ENCODE measurements at regions not wholly inside any gene's neighbourhood (a gene's known extent, or its start where the extent isn't known, plus 50 kb on each side); places are given as distances from the start of the nearest gene placed in this dataset.

DNA sequence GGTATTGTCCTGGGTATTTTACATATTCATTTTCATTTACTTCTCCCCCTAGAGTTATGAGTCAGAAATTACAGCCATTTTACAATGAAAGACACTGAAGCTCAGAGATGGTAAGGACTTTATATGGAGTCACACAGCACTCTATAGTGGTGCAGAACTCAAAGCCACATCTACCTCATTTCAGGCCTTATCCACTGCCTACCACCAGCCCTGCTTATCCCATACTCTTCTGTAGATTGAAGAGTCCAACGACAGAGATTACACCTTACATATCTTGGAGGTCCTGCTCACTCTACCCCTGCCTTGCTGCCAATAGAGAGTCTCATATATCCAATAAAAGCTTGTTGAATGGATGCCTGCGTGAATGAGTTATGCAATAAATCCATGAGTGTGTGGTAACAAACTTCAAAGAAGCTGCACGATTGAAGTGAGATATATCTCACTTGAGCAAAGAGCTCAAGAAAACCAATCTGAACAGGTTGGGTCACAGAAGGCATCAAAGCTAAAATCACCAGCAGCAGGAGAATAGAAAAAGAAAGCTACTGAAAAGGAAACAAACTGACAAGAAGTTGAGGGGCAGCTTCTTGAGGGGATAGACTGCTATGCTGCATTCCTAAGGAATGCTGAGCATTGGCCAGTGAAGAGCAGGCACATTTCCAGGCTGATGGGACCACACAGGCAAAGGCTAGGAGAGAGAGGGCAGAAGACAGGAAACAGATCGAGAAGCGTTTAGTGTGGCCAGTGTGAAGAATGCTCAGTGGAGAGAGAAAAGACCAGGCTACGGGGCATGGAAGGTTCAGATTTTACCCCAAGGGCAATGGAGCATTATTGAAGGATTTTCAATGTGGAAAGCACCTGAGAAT, 585.6 kb downstream of the DHX35 start:
- no peak for DNase-seq (ENCODE audit: low read depth)

DNA sequence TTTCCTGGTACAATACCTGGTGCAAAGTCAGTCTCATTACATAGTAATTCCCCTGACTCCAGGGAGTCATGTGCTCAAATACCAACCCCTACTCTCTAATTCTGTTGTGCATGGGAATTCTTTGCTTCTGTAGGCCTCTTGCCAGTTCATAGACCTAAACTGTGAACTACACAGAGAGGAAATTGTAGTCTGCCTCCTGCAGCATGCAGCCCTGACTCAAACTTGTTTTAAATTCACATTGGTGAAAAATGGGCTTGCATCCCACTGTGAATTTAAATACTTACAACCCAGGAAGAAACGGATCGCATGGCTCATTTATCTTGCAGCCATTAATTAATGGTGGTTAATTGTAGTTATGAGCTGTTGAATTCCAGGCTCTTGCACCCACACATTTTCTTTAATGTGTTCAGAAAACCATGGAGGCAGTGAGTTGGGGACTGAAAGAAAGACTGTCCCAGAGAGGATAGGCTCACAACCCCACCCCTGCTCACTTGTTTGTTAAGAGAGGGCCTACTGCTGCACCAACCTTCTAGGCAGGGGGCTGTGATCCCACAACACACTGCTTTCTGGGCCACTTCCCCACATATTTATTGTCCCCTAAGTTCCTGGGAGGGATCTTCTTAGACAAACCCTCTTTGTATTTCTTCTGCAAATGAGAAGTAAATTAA, 579.1 kb downstream of the DHX35 start:
- no peak for DNase-seq (ENCODE audit: low read depth)

- no peak for DNase-seq (ENCODE audit: low read depth)
These were observed 576.2 kb downstream of the DHX35 start for GRCh38 chr20:39538317-39538716.

GRCh38 chr20:39535301-39535700, 573.2 kb downstream of the DHX35 start:
- no peak for DNase-seq (ENCODE audit: low read depth)

DNA sequence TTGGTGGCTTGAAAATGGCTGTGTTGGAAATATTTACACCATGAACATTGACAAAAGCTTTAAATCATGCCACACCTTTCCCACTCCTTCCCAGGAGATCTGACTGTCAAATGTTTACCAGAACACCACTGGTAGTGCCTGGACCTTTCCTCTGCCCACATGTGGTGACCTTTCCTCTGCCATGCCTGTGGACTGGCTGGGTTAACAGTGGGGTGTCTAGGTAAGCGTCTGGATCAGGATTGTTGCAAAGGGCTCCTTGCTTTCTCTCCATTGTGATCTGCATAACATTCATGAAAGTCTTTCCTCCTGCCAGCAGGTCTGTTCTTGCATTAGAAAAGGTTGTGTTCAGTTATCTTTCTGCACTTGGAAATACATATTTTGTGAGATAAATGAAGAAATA, 572.7 kb downstream of the DHX35 start:
- no peak for DNase-seq (ENCODE audit: low read depth)

DNA sequence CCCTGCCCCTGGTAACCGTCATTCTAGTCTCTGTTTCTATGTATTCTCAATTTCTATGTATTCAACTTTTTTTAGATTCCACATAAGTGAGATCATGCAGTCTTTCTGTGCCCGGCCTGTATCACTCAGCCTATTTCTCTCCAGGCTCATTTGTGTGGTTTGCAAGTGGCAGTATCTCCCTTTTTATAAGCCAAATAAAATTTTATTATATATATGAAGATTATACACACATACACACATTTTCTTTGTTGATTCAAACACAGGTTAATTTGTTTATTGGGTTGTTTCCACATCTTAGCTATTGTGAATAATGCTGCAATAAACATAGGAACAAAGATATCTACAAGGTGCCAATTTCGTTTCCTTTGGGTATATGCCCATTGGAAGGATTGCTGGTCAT, 571.7 kb downstream of the DHX35 start:
- no peak for DNase-seq (ENCODE audit: low read depth)

- DNase-seq (ENCODE audit: low read depth), result no peak
These were observed 570.1 kb downstream of the DHX35 start for GRCh38 chr20:39532205-39532604.

- DNase-seq (ENCODE audit: low read depth), result no peak
These were observed 566.3 kb downstream of the DHX35 start for GRCh38 chr20:39528436-39528835.

GRCh38 chr20:39524371-39524911, 562.3 kb downstream of the DHX35 start:
- DNase-seq (ENCODE audit: low read depth), result no peak

DNA sequence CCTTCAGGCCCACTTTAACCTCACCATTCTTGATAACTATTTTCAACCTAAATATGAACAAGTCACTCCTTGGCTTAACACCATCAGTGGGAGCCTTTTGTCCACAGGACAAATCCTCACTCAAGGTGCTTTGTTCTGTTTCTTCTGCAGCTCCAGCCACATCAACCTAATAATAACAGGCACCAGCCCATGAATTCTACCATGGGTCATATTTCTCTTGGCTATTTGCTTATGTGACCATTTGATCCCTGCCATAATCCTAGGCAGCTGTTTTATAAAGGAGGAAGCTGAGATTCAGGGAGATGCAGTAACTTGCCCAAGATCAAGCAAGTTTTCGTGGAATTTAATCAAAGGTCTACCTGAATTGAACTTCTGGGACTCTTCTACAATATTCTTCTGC, 561.3 kb downstream of the DHX35 start:
- no peak for DNase-seq (ENCODE audit: low read depth)

DNA sequence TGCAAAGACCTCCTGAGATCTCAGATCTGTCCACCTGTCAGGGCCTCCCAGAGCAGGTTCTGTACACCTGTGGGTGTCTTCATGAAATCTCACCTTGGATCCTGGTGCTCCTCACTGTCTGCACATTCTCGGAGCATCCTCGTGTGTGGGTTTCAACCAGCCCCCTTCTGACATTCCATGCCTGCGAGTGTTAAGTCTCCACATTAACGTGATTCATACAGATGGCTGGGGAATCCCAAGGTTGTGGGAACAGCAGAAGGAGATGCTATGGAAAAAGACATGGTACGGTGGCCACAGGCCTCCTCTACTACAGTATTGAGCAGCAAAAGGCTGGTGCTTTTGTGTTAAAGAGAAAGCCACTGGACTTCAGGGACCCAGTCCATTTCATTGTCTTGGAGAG, 556.5 kb downstream of the DHX35 start:
- no peak for DNase-seq (ENCODE audit: low read depth)

DNA sequence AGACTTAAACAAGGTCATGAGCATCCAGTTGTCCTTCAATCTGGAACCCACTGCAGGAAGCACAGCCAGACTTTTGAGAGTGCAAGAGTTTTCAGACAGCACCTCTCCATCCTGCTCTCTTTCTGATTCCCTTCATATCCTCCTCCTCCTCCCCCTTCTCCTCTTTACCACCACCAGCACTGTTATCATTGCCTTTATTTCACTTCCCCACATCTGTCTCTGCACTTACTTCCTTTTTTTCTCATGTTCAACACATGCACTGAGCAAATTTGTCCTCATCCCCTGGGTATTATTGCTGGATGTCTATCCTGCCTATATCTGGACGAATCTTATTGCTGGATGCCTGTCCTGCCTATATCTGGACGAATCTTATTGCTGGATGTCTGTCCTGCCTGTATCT, 554.8 kb downstream of the DHX35 start:
- no peak for DNase-seq (ENCODE audit: low read depth)

GRCh38 chr20:39504710-39505094, 542.6 kb downstream of the DHX35 start:
- DNase-seq (ENCODE audit: low read depth), result no peak

DNA sequence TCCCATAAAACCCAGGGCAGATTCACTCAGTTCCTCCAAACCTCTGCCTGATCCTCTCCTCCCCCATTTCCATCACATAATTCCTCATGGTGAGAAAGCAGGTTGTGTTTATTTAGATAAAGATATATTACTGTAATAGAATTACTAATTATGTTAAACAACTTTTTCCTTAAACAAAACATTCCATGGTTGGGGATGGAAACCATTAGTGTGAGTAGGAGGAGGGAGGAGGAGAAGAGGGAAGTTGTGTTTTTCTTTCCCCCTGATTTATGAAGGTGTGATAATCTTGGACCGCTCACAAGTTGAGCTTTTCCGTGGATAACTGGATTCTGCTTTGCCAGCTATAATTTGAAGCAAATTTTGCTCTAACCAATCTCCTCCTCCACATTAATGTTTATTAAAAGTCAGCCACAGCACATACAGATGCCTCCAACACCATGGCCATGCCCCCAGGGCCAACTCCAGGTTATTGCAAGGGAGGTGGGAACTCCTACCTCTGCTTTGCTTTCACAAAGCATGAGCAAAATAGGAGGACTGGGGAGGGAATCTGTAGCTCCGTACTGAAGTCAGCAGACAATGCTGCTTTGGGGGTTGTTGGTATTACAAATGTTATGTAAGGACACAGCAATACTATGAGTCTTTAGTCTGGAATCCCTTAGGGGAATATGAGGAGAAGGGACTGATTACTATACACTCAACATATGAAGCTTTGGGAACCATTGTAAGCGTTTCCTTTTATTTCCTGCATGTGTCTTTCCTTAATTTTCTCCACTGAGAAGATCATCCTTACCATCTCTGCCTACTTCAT, 542.0 kb downstream of the DHX35 start:
- no peak for DNase-seq (ENCODE audit: low read depth)

DNA sequence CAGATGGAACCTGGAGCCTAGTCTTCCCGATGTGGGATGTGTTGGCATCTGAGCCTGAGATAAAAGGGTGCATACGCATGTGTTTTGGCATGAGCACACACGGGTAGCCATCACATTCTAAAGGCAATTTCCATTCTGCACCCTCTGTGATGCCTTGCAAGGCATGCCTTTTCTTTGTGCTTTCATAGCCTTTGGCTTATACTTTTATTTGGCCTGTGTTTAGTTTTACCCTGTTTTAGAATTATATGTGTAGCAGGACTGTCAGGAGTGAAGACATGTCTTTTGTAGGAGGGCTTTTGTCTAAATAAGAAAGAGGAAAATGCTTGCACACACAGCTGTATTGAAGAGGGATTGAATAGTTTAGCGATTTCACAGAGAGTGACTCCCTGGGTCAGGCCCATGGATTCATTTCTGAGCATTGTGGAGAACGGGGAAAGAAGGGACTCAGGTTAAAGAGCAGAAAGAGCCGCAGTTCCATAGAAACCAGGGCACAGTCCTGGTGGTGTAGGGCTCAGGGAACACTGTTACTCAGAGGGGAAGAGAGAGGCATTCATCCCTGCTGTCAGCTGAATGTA, 530.2 kb downstream of the DHX35 start:
- DNase-seq (ENCODE audit: low read depth), result no peak

GRCh38 chr20:39491711-39492110, 529.6 kb downstream of the DHX35 start:
- no peak for DNase-seq (ENCODE audit: low read depth)

DNA sequence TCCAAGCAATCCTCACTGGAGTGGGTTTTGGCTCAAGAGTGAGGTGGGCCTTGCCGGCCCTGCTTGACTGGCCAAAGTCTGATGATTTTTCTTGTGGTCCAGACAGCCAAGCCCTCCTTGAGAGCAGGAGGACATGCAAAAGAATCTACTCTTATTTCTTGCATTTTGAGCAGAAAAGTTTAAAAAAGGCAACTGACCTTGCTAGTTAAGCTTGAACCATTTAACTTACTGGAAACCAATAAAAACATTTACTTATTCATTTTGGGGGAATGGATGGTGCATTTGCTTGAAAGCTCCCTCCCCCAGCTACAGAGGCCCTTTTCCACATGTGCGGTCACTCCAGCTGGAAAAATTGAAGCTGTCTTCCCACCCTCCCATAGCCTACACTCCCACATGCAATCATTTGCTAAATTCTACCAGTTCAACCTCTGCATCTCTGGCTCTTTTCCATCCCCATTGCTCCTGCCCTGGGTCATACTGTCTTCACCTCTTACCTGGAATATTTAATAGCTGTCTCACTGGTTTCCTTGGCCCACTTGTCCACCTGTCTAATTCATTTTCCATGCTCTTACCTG, 527.9 kb downstream of the DHX35 start:
- DNase-seq (ENCODE audit: low read depth), result no peak

DNA sequence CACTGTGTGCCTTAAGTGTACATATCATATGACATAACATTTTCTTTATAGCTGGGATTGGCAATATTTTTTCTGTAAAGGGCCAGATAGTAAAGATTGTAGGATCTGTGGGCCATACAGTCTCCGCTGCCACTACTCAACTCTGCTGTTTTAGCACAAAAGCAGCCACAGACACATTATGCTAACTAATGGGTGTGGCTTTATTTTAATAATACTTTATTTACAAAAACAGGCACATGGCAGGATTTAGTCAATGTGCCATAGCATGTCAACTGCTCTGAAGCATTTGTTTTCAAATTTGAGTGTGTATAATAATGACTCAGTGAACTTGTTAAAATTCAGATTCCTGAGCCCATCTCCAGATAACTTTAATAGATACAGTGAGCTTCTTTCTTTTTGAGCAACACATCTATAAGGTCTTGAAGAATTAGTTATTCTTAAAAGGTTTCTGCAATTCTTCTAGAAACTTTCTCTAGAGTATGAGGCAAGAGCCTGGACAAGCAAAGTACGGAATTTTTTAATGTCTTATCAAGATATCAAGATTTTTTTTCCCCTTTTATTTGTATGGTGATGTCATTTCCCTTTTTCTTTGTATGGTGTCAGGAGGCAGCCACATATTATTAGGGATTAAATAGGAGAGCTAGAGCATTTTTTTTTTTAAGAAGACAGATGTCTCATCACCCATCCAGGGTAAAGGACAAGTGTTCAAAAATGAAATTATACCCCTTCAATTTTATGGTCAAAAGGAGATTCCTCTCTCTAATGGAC, 518.3 kb downstream of the DHX35 start:
- DNase-seq (ENCODE audit: low read depth), result no peak

DNA sequence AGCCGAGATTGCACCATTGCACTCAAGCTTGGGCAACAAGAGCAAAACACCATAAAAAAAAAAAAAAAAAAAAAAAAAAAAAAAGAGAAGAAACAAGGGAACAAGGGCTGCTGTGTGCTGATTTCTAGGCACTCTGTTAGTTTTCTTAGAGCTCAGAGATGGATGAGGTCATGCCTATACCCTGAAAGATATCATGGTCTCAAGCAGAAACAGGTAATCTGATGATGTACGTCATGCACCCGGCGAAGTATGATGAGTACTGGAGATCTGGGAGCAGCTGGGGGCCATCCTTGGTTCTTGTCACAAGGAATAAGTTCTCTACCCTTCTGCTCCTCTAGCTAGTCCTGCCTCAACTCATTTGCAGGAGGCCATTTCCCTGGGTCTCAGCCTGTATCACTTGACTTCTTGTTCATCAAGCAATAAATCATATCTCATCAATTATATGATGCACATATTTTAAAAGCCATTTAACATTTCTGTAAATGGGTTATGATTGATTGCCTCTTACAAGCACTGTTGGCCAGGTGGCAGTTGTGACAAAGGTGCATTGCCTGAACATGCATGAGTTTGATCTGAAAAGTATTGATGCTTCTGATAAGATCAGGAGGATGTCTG, 517.2 kb downstream of the DHX35 start:
- DNase-seq (ENCODE audit: low read depth), result no peak

DNA sequence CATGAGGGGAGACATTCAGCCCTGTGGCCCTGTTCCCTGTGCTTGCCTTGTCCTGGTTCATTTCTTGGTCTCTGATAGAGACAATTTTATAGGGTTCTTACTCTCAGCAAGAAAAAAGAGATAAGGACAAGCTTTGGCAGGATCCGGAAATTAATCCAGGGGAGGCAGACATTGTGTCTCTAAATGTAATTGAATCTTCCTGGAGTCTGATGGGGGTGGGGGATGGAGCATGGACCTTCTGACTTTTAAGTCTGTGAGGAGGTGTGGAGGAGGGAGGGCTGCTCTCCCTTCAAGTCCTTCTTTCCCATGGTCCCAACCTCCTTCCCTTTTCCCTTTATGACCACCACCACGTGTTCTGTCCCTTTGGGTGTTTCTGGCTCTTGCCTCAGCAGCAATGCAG, 512.7 kb downstream of the DHX35 start:
- DNase-seq (ENCODE audit: low read depth), result no peak

- DNase-seq (ENCODE audit: low read depth), result no peak
These were observed 511.4 kb downstream of the DHX35 start for GRCh38 chr20:39473536-39473935.

Measured in GM04504 (cell line).